SK-N-SH treated with all-trans-retinoic acid at 6 μM for 48 hours (cell line): ENCODE measurements at regions not wholly inside any gene's neighbourhood (a gene's known extent, or its start where the extent isn't known, plus 50 kb on each side); places are given as distances from the start of the nearest gene placed in this dataset.

Source experiments
- OSR1 ChIP-seq: fragments of 250-450 bp; sonication (Bioruptor Pico); IDR thresholded peaks from 2 replicates; pipeline ENCODE4 v1.8.0; 2022; ENCODE audit warnings: moderate library complexity, mild to moderate bottlenecking, inconsistent platforms
- PATZ1 ChIP-seq: fragments of 250-450 bp; sonication (Bioruptor Pico); IDR thresholded peaks from 2 replicates; pipeline ENCODE4 v1.8.0; 2020; ENCODE audit warnings: mild to moderate bottlenecking, moderate library complexity, borderline replicate concordance
- ZFP3 ChIP-seq: fragments of 250-450 bp; sonication (Bioruptor Pico); IDR thresholded peaks from 2 replicates; pipeline ENCODE4 v1.5.0; 2020; ENCODE audit warnings: mild to moderate bottlenecking, moderate library complexity
- TF ChIP-seq, protein P1 (sequence below): fragments of 250-450 bp; sonication (Bioruptor Pico); IDR thresholded peaks from 2 replicates; pipeline ENCODE4 v1.5.0; 2020; ENCODE audit warnings: mild to moderate bottlenecking, moderate library complexity

- no peak for TF ChIP-seq OSR1
- no peak for TF ChIP-seq ZFP3 (CRISPR knock-in tag)
- TF ChIP-seq, protein P1, sequence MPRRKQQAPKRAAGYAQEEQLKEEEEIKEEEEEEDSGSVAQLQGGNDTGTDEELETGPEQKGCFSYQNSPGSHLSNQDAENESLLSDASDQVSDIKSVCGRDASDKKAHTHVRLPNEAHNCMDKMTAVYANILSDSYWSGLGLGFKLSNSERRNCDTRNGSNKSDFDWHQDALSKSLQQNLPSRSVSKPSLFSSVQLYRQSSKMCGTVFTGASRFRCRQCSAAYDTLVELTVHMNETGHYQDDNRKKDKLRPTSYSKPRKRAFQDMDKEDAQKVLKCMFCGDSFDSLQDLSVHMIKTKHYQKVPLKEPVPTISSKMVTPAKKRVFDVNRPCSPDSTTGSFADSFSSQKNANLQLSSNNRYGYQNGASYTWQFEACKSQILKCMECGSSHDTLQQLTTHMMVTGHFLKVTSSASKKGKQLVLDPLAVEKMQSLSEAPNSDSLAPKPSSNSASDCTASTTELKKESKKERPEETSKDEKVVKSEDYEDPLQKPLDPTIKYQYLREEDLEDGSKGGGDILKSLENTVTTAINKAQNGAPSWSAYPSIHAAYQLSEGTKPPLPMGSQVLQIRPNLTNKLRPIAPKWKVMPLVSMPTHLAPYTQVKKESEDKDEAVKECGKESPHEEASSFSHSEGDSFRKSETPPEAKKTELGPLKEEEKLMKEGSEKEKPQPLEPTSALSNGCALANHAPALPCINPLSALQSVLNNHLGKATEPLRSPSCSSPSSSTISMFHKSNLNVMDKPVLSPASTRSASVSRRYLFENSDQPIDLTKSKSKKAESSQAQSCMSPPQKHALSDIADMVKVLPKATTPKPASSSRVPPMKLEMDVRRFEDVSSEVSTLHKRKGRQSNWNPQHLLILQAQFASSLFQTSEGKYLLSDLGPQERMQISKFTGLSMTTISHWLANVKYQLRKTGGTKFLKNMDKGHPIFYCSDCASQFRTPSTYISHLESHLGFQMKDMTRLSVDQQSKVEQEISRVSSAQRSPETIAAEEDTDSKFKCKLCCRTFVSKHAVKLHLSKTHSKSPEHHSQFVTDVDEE: no peak
- TF ChIP-seq PATZ1: no peak
Observed at GRCh38 chr7:136167991-136168390, 190.8 kb upstream of the MTPN start.
